Body of pancreas (tissue), 4 donors: ENCODE measurements at regions not wholly inside any gene's neighbourhood (a gene's known extent, or its start where the extent isn't known, plus 50 kb on each side); places are given as distances from the start of the nearest gene placed in this dataset.

Experiments
- ATAC-seq: fragments of 150-250 bp; one replicate; pipeline ENCODE4 v1.9.1; 2016
- DNase-seq, 4 donors: peaks; one replicate each; pipeline ENCODE4 v3.0.0-alpha.2; 2019
- H3K27ac ChIP-seq, 4 donors: fragments of 200-600 bp; sonication (generic); 1 replicate in 3 of 4; 2 replicates in 1 of 4; pipeline versions ENCODE4 v1.5.1 to v1.6.1; 2016 to 2019; ENCODE audit warnings: mild to moderate bottlenecking in 1 of 4, mixed read lengths in 1 of 4, moderate library complexity in 1 of 4
- H3K27me3 ChIP-seq, 2 donors: fragments of 200-600 bp; sonication (generic); one replicate each; pipeline ENCODE4 v1.6.0; 2016; ENCODE audit warnings: mild to moderate bottlenecking in 1 of 2
- H3K36me3 ChIP-seq, 2 donors: fragments of 200-600 bp; sonication (generic); replicated peaks in 1 of 2; 2 replicates each; pipeline ENCODE4 v1.5.1; 2016; ENCODE audit warnings: low read depth in 2 of 2; ENCODE audit not compliant: insufficient read depth in 1 of 2
- H3K4me1 ChIP-seq: fragments of 200-600 bp; sonication (generic); one replicate; pipeline ENCODE4 v1.6.0; 2016
- H3K4me3 ChIP-seq, 2 donors: fragments of 200-600 bp; sonication (generic); 1 replicate in 1 of 2; 2 replicates in 1 of 2; pipeline ENCODE4 v1.5.1; 2016 to 2019
- H3K9me3 ChIP-seq, 3 donors: fragments of 200-600 bp; sonication (generic); 1 replicate in 2 of 3; 2 replicates in 1 of 3; pipeline ENCODE4 v1.5.1; 2016
- CTCF ChIP-seq, 7 experiments: fragments of 450-650 bp in 4 of 7; fragments of 200-600 bp in 3 of 7; sonication (generic) in 3 of 7; IDR thresholded peaks; one replicate each; pipeline ENCODE4 v1.5.1; 2016 to 2019; ENCODE audit warnings: antibody characterized with exemption in 7 of 7
- POLR2A ChIP-seq, 3 donors: fragments of 450-650 bp; IDR thresholded peaks; one replicate each; pipeline ENCODE4 v1.6.1; 2016; ENCODE audit warnings: antibody characterized with exemption in 3 of 3, mild to moderate bottlenecking in 2 of 3
- WGBS, 2 donors: methylation state at CpG; one replicate each; pipeline ENCODE4 v1.1.5; 2017; 5-methylcytosine and 5-hydroxymethylcytosine counted together
- intact Hi-C: fragments of 100-400 bp; cut with DNase I; formaldehyde crosslinking; loops from one replicate; pipeline ENCODE4 v1.15.1; 2023

GRCh38 chr2:41912776-41913175, 135.0 kb upstream of the PKDCC start:
- Histone ChIP-seq H3K27ac (no peak overlapping the region), H3K27me3 (no peaks in the 10 kb centered on the region), H3K36me3 (no peaks in the 10 kb centered on the region), H3K4me1 (no peaks in the 10 kb centered on the region), H3K9me3 (no peaks in the 10 kb centered on the region), H3K4me3 (no peak overlapping the region)
- intact Hi-C loops, result no loop called here
- TF ChIP-seq POLR2A (IDR thresholded peaks at IDR 0.05) (no peak), CTCF (IDR thresholded peaks at IDR 0.05) (no peak)
- ATAC-seq (no peak), DNase-seq (no peak)
- WGBS, 2 donors, result 46 to 72% methylated on average over 2 of the region's 2 CpGs

GRCh38 chr2:41913311-41913710, 134.5 kb upstream of the PKDCC start:
- H3K27ac ChIP-seq, result no peak overlapping the region

GRCh38 chr2:41913921-41914609, 133.8 kb upstream of the PKDCC start:
- Histone ChIP-seq H3K36me3 (no peaks in the 10 kb centered on the region), H3K27me3 (no peaks in the 10 kb centered on the region), H3K9me3 (no peaks in the 10 kb centered on the region), H3K4me1 (no peaks in the 10 kb centered on the region), H3K27ac (no peak overlapping the region), H3K4me3 (no peak overlapping the region)
- DNase-seq, result no peak
- 57 to 68% methylated on average over 7 of the region's 7 CpGs for WGBS, 2 donors
- ATAC-seq, result peak; percentile 33
- intact Hi-C loops, result no loop called here
- TF ChIP-seq POLR2A (IDR thresholded peaks at IDR 0.05) (no peak), CTCF (IDR thresholded peaks at IDR 0.05) (no peak)

More at GRCh38 chr2:41913311-41913710, 134.5 kb upstream of the PKDCC start:
- no peaks in the 10 kb centered on the region for H3K4me1 ChIP-seq
- DNase-seq, result no peak
- no peaks in the 10 kb centered on the region for H3K9me3 ChIP-seq
- 73 to 85% methylated on average over 8 of the region's 8 CpGs for WGBS, 2 donors
- no peak for TF ChIP-seq CTCF (IDR thresholded peaks at IDR 0.05)
- TF ChIP-seq POLR2A (IDR thresholded peaks at IDR 0.05), result no peak
- ATAC-seq, result peak; percentile 47
- no peaks in the 10 kb centered on the region for H3K36me3 ChIP-seq
- H3K4me3 ChIP-seq, result no peak overlapping the region
- no peaks in the 10 kb centered on the region for H3K27me3 ChIP-seq
- intact Hi-C loops, result no loop called here

- H3K27me3 ChIP-seq, result no peaks in the 10 kb centered on the region
- TF ChIP-seq POLR2A (IDR thresholded peaks at IDR 0.05) (no peak), CTCF (IDR thresholded peaks at IDR 0.05) (no peak)
- no peak for ATAC-seq
- intact Hi-C loops, result no loop called here
- H3K36me3 ChIP-seq, result no peaks in the 10 kb centered on the region
- DNase-seq, result no peak
- H3K4me1 ChIP-seq, result no peaks in the 10 kb centered on the region
- no peak overlapping the region for H3K4me3 ChIP-seq
- no peaks in the 10 kb centered on the region for H3K9me3 ChIP-seq
- H3K27ac ChIP-seq, result no peak overlapping the region
These were observed 132.9 kb upstream of the PKDCC start for GRCh38 chr2:41914936-41915335.

GRCh38 chr2:41916177-41916576, 131.6 kb upstream of the PKDCC start:
- TF ChIP-seq CTCF (IDR thresholded peaks at IDR 0.05), result no peak
- WGBS, 2 donors, result 83 to 87% methylated on average over 2 of the region's 2 CpGs
- no peaks in the 10 kb centered on the region for H3K4me1 ChIP-seq

More at GRCh38 chr2:41916177-41916576, 131.6 kb upstream of the PKDCC start:
- Histone ChIP-seq H3K36me3 (no peaks in the 10 kb centered on the region), H3K4me3 (no peak overlapping the region), H3K9me3 (no peaks in the 10 kb centered on the region), H3K27me3 (no peaks in the 10 kb centered on the region), H3K27ac (no peak overlapping the region)
- ATAC-seq (no peak), DNase-seq (no peak)
- intact Hi-C loops, result no loop called here
